H4 (cell line): ENCODE measurements at regions not wholly inside any gene's neighbourhood (a gene's known extent, or its start where the extent isn't known, plus 50 kb on each side); places are given as distances from the start of the nearest gene placed in this dataset.
"Not testable (repeated sequence)": the region's sequence is repeated elsewhere in the genome, so short reads cannot be mapped to it uniquely, and the experiment has no call there.

Experiments
- DNase-seq: peaks from one replicate; pipeline ENCODE4 v3.0.0-alpha.2; 2015; ENCODE audit warnings: low spot score

DNA sequence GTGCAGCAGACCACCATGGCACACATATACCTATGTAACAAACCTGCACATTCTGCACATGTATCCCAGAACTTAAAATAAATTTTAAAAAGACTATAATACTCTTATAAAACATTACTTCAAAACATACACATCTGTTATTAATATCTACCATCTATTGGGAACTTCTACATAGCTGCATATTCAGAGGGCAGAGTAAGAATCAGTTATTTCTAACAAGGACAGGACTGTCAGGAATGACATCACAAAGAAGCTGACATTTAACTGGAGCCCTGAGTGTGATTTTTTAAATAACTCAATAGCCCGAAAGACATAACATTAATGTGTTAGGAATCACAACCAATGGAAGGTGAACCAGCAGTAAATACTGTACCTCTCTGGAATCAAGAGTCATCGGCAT, 276.7 kb upstream of the ECI2 start:
- no peak for DNase-seq

- DNase-seq: not testable (repeated sequence)
These were observed 272.3 kb upstream of the ECI2 start for GRCh38 chr6:4407710-4408109.

DNA sequence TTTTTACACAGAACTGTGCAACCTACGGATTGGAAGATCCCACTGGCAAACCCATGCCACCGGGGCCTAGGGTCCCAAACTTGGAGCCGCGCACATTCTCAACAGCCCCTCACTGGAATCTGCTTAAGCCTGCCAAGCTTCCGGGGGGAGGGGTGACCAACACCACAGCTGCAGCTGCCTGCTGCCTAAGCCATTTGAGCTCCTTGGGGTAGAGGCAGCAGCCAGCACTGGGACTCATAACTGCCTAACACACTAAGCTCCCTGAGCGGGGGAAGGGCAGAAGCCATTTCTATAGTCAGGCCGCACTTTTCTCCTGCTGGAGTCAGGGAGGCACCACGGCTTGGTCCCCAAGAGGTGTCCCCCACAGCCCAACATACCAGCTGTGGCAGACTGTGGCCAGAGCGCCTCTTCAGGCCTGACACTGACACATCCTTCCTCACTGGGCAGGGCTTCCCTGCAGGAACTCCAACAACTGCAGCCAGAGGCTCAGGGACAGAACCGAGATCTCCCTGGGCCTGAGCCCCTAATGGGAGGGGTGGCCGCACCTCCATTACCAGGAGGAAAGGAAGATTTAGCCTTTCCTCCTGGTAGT, 270.3 kb upstream of the ECI2 start:
- DNase-seq: no peak

DNA sequence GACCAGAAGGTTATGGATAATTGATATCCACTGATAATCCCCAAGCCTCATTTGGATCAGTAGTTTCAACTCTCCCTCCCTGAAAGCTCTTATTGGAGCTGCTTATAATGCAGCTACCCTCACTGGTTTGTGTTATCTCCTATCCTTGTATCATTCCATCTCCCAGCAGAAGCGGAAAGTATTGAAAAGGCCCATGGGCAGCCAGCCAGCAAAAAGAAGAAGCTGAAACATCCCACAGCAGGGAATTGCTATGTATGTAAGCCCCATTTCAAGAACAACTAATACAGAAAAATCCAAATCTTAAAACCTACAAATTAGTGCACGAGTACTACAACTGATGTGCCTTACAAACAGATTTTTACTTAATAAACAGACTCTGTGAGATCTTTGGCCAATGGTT, 269.0 kb upstream of the ECI2 start:
- no peak for DNase-seq

DNA sequence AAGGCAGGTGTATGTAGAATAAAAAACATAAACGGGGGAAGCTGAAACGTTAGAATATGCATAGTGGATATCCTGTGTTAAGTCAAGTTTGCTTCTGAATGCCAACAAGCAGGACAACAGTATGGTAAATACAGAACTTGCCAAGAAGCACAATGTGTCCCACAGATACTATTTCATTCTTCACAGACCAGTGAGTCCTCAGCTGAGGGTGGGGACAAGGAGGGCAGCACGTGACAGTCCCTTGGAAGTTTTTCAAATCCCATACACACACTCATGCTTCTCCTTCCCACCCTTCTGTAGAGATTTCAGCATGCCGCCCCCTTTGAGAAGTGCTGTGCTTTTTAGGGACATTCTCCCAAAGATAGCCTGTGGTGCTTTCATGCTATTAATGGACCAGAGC, 268.5 kb upstream of the ECI2 start:
- DNase-seq: no peak

DNA sequence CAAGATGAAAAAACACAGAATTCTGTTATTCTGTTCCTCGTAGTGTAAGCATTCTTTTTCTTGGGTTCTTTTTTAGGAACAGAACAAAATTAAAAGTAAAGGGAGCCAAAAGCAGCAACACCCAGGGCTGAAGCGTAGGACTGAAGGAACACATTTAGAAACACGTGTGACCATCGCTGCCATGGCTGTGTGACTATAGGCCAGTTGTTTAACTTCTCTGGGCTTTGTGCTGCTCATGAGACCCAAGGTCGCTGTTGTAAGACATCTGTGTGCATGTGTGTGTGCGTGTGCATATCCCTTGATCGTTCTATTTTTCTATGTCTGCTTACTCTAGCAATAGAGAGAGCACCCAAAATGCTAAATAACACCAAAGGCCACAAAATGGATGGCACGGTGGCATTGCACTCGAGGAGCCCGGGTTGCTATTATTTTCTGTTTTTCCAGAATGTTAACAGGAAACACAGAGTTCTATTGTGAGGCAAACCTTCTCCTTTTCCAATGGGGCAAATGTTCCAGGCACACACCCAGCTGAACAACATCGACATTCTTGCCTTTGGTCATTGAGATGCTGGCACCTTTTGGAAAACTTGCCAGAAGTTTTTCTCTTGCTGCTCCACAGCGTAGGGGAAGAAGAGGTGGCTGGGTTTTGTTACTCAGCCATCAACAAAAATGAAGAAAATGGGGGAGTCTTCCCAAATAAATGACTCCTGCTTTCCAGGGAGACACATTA, 267.8 kb upstream of the ECI2 start:
- DNase-seq: no peak

GRCh38 chr6:4402477-4402976, 267.2 kb upstream of the ECI2 start:
- DNase-seq: peak; percentile 69

GRCh38 chr6:4401408-4402368, 266.3 kb upstream of the ECI2 start:
- no peak for DNase-seq

DNA sequence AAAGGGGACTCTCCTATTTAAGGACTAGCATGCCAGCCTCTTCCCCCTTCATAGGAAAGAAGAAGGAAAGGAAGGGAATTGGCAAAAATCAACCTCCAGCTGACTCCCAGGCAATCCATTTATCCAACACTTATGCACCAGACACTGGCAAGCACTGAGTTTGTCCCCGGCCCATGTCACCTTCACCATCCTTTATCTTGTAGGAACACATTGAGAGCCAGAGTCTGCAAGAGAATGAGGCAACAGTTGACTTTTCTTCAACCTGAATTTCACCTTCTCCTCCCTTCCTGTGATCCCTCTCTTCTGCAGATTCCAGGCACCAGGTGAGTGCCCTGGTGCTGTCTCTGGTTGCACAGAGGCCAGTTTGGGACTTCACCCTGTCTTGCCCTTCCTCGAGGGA, 264.3 kb upstream of the ECI2 start:
- no peak for DNase-seq

GRCh38 chr6:4398791-4399190, 263.4 kb upstream of the ECI2 start:
- no peak for DNase-seq

- no peak for DNase-seq
These were observed 261.9 kb upstream of the ECI2 start for GRCh38 chr6:4397307-4397706.

- DNase-seq: no peak
These were observed 260.7 kb upstream of the ECI2 start for GRCh38 chr6:4396044-4396443.

GRCh38 chr6:4395386-4395785, 260.0 kb upstream of the ECI2 start:
- no peak for DNase-seq

- DNase-seq: no peak
These were observed 259.4 kb upstream of the ECI2 start for GRCh38 chr6:4394786-4395185.

GRCh38 chr6:4388675-4389074, 253.3 kb upstream of the ECI2 start:
- no peak for DNase-seq

GRCh38 chr6:4384656-4385055, 249.3 kb upstream of the ECI2 start:
- DNase-seq: no peak

DNA sequence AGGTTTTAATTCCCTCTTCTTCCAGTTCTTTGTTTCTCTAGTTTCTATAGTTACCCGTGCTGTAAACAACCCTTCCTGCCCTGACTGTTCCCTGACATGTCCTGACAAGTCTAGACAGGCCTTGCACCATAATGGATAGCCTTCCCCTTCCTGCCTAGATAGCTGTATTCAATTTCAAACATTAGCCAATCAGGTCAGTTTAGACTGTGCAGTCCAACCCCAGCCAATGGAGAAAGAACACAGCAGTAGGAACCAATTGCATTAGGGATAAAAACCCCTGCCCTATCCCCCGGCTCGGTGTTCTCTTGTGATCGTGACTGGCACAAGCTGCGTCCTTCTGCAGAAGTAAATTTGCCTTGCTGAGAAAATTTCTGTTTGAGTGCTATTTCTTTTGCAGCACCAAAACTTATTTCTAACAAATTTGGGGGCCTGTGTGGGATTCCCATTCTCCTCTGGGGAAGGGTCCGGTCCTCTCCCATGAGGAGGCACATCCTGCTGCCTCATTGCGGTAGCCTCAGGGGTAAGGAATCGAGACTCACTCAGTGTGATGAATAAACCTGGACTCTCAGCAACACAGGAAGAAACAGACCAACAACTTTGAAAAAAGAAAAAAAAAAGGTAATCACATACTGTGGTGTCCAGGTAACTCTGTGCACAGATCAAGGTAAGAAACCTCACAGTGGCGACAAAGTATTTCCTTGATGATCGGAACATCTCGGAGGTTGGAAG, 248.7 kb upstream of the ECI2 start:
- no peak for DNase-seq

DNA sequence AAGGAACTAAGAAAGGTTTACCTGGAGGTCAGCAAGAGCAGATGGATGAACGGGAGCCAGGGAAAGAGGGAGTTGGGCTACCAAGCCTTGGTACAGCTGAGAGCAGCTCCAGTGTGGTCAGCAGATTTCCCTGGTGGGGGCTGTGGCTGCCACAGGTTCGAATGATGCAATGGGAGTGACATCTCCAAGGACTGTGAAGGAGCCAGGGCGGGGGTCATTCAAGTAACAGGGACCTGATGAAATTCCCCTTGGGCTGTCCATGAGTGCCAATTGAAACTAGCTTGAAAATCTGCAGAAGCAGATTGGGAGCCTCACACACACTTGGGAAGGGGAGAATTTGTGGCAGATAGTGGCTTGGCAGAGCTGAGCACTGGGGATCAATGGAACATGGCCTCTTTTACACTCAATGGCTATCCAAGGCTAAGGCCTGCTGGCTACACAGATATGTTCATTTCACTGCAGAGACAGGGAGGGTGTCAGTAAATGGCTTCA, 247.0 kb upstream of the ECI2 start:
- DNase-seq: no peak

DNA sequence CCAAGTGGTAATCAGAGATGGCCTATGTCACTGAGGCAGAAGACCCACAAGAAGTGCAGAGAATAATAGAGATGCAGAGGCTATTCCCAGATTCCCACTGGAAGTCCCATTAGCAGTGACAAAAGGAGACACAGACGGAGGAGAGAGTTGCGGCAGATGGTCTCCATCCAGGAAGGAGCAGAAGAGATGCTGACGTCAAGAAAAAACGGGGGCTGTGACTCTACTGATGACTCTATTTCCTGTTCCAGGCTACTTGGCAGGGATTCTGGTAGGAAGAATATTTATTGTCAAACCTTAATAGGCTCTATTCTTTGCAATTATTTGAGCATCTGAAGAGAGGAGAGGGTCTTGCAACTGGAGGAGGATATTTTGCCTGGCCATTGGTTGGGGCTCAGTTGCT, 246.0 kb upstream of the ECI2 start:
- DNase-seq: no peak

DNA sequence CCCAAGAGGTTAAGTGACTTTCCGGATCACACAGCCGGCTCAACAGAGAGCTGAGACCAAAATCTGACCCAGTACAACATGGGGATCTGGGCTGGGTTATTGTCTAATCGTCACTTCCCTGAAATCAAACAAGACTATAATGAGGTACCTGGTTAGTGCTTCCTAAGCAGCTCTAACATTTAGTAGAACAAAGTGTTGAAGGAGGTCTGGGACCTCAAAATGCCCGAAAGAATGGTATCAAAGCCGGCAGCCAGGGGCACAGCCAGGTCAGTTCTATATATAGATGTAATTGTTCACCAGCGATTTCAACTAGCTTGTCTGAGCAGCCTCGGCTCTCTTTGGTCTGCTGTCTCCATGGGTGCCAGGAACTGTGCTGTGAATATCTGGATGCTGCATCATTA, 245.5 kb upstream of the ECI2 start:
- no peak for DNase-seq

DNA sequence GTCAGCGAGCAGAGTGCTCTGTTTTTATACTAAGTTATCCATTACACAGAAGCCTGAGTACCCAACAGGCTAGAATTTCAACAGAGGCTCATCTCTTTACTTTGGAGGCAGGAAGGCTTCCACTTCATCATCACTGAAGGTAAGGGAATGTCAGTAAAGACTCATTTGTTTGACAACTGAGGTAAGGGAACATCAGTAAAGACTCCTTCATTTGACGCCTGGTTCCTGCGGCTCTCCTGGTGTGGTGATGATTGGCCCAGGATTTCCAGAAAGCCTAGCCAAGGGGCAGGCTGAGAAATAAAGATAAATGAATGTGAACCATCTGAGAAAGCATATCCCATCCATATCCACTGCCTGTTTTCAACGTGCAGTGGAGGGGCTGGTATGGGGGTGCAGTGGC, 244.6 kb upstream of the ECI2 start:
- DNase-seq: no peak
